HG03196 (cell line): ENCODE measurements at regions not wholly inside any gene's neighbourhood (a gene's known extent, or its start where the extent isn't known, plus 50 kb on each side); places are given as distances from the start of the nearest gene placed in this dataset.

Experiments
- ATAC-seq: cut with Tn5 transposase; IDR thresholded peaks from one replicate; pipeline ENCODE4 v1.9.1; 2021; ENCODE audit not compliant: unreplicated experiment

GRCh38 chr13:47351798-47352197, 454.9 kb upstream of the HTR2A start:
- ATAC-seq, result no peak

DNA sequence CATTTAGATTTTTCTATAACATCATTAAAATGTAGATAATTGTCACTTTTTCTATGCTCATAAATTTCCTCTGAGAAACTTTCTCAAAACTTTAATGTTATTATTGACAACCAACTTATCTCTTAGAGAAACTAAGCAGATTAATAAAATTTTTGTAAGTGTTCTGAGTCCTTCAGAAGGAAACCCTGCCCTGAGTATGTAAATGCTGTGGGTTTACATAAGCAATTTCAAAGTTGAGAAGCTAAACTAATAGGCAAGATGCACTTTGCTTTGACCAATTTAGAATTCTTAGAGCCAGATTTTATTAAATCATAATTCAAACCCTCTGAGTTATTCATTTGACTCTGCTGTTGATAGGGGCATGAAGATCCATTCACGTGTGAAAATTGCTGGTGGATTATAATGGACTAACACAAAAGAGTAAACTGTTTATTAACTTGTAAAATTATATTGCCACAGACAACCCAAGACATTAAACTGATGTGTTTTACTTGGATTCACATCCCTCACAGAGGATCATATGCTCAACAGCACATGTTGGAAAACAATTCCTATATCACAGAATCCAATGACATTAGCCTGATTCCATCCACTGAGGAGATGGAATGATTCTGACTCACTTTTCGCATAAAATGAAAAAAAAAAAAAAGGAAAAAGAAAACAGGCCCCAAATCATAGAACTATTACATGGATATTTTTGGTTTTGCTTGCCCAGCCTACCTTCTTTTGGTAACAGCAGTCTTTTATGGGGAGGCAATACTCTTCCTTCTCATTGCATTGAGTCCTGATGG, 453.7 kb upstream of the HTR2A start:
- no peak for ATAC-seq

- no peak for ATAC-seq
Measured at GRCh38 chr13:47349211-47349610, 452.4 kb upstream of the HTR2A start.

DNA sequence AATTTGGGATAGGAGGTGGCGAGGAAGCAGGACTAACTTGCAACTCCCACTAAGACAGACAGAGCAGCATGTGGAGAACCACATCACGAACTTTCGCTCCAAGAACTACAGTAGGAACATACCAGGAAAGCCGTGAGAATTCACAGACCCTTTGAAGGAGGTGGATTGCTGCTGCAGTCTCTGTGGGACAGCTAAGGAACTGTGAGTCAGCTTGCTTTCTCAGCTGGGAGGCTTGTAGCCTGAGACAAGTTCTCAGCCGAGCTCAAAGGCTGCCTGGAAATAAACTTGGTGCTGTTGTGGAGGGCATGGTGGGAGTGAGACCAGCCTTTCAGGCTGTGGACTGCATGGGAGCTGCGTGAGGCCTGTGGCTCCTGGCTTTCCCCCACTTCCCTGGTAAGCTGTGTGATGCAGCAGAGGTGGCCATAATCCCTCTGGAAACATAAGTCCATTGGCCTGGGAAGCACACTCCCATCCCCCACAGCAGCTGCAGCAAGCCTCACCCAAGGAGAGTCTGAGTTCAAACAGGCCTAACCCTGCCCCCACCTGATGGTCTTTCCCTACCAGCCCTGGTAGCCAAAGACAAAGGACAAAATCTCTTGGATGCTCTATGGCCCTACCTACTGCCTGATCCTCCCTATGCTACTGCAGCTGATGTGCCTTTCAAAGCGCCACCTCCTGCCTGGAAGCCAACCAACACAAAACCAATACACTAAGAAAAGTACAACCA, 441.1 kb upstream of the HTR2A start:
- ATAC-seq, result no peak

GRCh38 chr13:47334173-47334572, 437.3 kb upstream of the HTR2A start:
- no peak for ATAC-seq

DNA sequence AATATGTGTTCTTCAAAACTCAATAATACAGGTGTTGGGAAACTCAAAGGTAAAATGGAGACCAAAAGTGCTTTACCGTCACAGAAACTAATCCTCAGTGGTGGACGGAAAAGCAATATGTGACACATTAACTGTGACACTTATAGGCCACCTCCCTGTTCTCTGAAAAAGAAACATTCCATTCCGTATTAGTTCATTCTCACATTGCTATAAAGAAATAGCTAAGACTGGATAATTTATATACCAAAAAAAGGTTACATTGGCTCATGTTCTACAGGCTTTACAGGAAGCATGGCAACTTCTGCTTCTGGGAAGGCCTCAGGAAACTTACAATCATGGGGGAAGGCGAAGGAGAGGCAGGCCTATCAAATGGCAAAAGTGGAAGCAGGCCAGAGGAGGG, 435.3 kb upstream of the HTR2A start:
- no peak for ATAC-seq

DNA sequence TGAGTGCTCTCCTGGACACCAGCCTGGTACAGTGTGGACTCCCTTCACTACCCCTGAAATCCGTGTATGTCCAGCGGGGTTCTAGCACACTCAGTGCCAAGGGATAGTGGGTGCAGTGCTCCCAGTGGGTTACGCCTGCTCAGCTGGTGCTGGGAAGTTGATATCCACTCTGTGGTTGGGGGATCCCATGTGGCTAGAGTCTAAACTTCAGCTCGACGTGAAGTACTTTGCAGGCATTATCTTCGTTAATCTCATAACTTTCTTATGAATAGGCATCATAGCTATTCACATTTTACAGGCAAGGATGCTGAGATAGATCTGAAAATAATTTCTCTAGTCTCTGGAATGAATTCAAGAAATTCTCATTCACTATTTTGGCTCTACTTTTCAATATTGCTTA, 433.2 kb upstream of the HTR2A start:
- ATAC-seq, result no peak

GRCh38 chr13:47327861-47328260, 431.0 kb upstream of the HTR2A start:
- ATAC-seq, result no peak

GRCh38 chr13:47326061-47326460, 429.2 kb upstream of the HTR2A start:
- ATAC-seq, result no peak

DNA sequence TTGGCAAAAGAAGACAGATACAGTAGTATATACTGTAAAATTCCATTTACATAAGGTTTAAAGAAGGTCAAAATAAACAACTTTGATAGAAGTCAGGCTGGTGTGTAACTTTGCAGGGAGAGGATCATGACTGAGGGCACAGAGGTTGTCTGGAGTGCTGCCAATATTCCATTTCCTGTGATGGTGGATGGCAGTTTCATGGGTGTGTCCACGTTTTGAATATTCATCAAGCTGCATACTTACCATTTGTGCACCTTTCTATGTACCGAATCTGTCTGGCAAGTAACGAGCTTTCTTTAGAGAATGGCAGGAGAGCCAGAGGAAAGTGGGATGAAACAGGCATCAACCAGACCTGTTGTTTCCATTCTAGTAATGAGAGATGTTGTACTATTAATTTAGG, 420.5 kb upstream of the HTR2A start:
- ATAC-seq, result no peak

DNA sequence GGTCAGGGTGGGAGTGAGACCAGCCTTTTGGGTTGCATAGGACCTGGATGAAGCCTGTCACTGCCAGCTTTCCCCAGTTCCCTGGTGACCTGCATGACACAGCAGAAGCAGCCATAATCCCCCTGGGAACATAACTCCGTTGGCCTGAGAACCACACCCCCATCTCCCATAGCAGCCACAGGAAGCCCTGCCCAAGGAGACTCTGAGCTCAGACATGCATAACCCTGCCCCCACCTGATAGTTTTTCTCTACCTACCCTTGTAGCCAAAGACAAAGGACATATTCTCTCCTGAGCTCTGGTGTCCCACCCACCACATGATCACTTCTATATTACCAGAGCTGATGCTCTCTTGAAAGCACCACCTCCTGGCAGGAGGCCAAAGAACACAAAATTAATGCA, 413.5 kb upstream of the HTR2A start:
- ATAC-seq, result no peak

DNA sequence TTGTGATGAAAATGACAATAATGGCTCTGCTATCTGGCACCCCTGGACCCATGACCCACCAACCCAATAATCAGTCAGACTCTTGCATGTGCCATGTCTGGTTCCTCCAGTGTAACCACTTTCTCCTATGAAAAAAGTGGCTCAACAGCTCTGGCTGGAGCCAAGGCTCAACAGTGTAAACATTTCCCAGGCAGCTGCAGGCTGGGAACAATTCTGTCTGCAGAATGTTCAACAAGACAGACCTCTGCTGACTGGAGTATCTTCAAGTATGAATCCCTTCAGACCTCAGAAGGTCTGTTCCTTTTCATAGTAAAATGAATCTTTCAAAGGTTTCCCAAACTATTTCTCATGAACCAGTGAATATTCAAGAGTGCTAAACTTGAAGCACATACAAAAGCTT, 410.1 kb upstream of the HTR2A start:
- no peak for ATAC-seq

DNA sequence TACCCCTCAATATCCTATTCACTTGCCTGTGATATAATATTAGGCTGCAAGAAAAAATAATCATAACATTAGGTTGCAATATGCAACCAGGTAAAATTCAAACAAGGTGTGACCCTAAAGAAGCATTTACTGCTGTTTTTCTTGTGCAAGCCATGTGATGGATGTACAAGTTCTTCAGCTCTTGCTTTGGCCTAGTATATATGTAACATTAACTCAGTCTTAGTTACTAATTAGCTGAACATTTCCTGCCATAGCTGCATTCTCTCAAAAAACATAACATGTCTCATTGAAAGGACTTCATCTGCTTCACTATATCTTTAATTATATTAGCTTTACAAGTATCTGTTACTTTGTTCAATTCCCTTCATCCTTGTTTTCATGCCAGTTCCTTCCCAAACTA, 406.8 kb upstream of the HTR2A start:
- peak; percentile 65 for ATAC-seq

- no peak for ATAC-seq
Measured at GRCh38 chr13:47299304-47299703, 402.5 kb upstream of the HTR2A start.

- no peak for ATAC-seq
Measured at GRCh38 chr13:47298506-47298905, 401.7 kb upstream of the HTR2A start.

DNA sequence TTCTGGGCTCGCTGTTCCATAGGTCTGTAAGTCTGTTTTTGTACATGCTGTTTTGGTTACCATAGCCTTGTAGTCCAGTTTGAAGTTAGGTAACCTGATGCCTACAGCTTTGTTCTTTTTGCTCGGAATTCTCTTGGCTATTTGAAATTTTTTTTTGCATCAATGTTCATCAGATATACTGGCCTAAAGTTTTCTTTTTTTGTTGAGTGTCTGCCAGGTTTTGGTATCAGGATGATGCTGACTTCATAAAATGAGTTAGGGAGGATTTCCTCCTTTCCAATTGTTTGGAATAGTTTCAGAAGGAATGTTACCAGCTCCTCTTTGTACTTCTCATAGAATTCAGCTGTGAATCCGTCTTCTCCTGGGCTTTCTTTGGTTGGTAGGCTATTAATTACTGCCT, 397.8 kb upstream of the HTR2A start:
- ATAC-seq, result no peak

- ATAC-seq, result no peak
Measured at GRCh38 chr13:47291107-47291656, 394.3 kb upstream of the HTR2A start.

DNA sequence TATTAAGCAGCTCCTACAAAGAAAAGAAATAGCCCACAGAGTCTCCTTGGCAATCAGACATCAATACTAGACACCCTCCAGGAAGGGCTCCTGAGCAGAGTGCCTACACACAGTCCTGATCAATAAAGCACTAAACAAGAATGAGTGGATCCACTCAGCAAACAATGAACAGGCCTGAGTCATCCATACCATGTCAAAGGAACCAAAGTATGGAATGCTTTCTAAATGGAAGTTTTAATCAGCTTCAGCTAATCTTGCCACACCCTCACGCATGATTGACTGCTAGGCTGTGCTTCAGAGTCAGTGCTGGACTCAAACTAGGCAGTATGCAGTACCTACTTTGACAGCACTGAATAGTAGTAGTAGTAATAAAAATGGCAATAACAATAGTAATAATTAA, 392.7 kb upstream of the HTR2A start:
- ATAC-seq, result no peak

DNA sequence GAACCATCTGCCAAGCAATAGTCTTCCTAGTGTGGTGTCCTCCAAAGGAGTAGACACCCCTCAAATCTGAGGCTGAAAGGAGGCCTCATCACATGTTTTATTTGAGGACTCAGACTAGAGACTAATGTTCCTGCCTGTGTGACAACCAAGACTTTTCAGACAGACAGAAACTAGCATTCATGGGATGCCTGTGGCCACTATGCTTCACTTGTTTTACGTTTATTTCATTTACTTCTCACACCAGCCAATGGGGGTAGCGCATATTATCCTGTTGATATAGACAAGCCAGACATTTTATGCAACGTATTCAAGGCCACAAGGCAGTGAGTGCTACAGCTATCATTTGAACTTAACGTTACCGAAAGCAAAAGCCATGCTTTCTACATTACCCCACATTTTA, 391.7 kb upstream of the HTR2A start:
- no peak for ATAC-seq

- ATAC-seq, result no peak
Measured at GRCh38 chr13:47287291-47287751, 390.5 kb upstream of the HTR2A start.

GRCh38 chr13:47281991-47282390, 385.1 kb upstream of the HTR2A start:
- ATAC-seq, result no peak

GRCh38 chr13:47279920-47280319, 383.1 kb upstream of the HTR2A start:
- no peak for ATAC-seq
